GM10266 (cell line): ENCODE measurements at regions not wholly inside any gene's neighbourhood (a gene's known extent, or its start where the extent isn't known, plus 50 kb on each side); places are given as distances from the start of the nearest gene placed in this dataset.

Experiments
- DNase-seq: peaks from one replicate; pipeline ENCODE4 v3.0.0; 2012; ENCODE audit errors: extremely low spot score
- CTCF ChIP-seq: IDR thresholded peaks from 2 replicates; pipeline ENCODE4 v1.5.1; 2012; ENCODE audit warnings: mild to moderate bottlenecking, low read depth; ENCODE audit not compliant: control insufficient read depth, insufficient read depth; ENCODE audit errors: missing control alignments

DNA sequence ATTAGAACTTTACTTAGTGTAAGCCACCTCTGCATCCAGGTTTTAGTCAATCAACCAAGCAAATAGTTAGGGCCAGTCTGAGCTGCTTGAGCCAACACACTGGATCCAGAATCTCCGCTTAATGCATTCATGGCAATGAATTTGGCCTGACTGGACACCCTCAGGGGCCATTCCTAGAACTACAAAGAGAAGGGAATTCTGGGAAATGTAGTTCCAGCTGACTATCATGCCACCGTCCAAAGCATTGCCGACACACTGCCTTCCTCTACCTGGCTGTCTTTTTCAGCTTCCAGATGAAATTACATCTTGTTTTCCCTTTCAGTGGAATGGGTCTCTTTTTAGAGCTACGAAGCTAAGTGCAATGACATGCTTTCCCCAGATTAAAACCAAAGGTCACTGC lies 163.0 kb upstream of the IGSF21 start:
- TF ChIP-seq CTCF = no peak
- DNase-seq = no peak

GRCh38 chr1:17946434-17946833 lies 161.2 kb upstream of the IGSF21 start:
- no peak for DNase-seq
- TF ChIP-seq CTCF = no peak

- no peak for DNase-seq
Observed at GRCh38 chr1:17948594-17948993, 159.0 kb upstream of the IGSF21 start.

GRCh38 chr1:17949511-17949910 lies 158.1 kb upstream of the IGSF21 start:
- DNase-seq = no peak
- TF ChIP-seq CTCF = no peak

More at GRCh38 chr1:17948594-17948993, 159.0 kb upstream of the IGSF21 start:
- TF ChIP-seq CTCF = no peak

DNA sequence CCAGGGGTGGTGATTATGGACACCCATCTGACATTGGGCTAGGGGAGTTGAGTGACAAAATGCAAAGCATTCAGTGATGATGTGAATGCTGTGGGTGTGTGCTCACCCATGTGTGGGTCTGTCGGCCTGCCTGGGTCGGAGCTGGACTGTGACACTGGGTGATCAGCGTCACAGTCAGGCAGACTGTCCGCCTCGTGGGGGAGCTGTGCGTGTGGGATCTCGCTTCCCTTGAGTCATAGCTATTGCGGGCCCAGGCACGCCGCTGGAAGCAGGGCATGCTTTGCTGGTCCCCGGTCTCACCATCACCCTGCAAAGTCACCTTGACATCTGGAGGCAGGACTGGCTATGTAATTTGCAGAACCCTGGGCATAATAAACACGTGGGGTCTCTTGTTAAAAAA lies 156.9 kb upstream of the IGSF21 start:
- no peak for DNase-seq
- TF ChIP-seq CTCF = no peak

- DNase-seq = no peak
- TF ChIP-seq CTCF = no peak
Observed at GRCh38 chr1:17952506-17952905, 155.1 kb upstream of the IGSF21 start.

- no peak for TF ChIP-seq CTCF
Observed at GRCh38 chr1:17953921-17954320, 153.7 kb upstream of the IGSF21 start.

More at GRCh38 chr1:17953921-17954320, 153.7 kb upstream of the IGSF21 start:
- no peak for DNase-seq
